B cell (primary cell): ENCODE measurements at regions not wholly inside any gene's neighbourhood (a gene's known extent, or its start where the extent isn't known, plus 50 kb on each side); places are given as distances from the start of the nearest gene placed in this dataset.

Source experiments
- ATAC-seq: fragments of 200-7000 bp; cut with Tn5 transposase; one replicate; pipeline ENCODE4 v1.10.0; 2021; ENCODE audit warnings: low read depth, mild to moderate bottlenecking, moderate number of reproducible peaks, moderate library complexity
- CTCF ChIA-PET: fragments of 350-600 bp; sonication (Branson Sonifier 250); formaldehyde crosslinking; loops from one replicate; lab custom pipeline; 2021; ENCODE audit warnings: antibody characterized with exemption, inconsistent platforms; lab: Charles Lee
- POLR2A ChIA-PET: fragments of 350-600 bp; sonication (Branson Sonifier 250); formaldehyde crosslinking; loops from one replicate; lab custom pipeline; 2021; ENCODE audit warnings: antibody characterized with exemption; lab: Charles Lee
- DNase-seq: peaks from one replicate; pipeline ENCODE4 v3.0.0; 2013
- H2AFZ ChIP-seq: 2 replicates; pipeline ENCODE4 v1.6.1; 2012; ENCODE audit warnings: mild to moderate bottlenecking, low read depth, low read length; ENCODE audit not compliant: insufficient read depth, poor library complexity, severe bottlenecking
- H3K27ac ChIP-seq, 2 donors: 1 replicate in 1 of 2; 2 replicates in 1 of 2; pipeline ENCODE4 v1.5.1; 2012 to 2013; ENCODE audit warnings: low read length in 2 of 2, mild to moderate bottlenecking in 2 of 2, moderate library complexity in 1 of 2
- H3K27me3 ChIP-seq, 4 experiments: fragments of 200-600 bp in 1 of 4; sonication (generic) in 1 of 4; replicated peaks in 1 of 4; 1 replicate in 2 of 4; 2 replicates in 2 of 4; pipeline versions ENCODE4 v1.6.1 to v1.7.0; 2013 to 2016; ENCODE audit warnings: low read length in 3 of 4, mild to moderate bottlenecking in 2 of 4, mixed read lengths in 1 of 4, moderate library complexity in 1 of 4; ENCODE audit not compliant: insufficient read depth in 4 of 4, control insufficient read depth in 3 of 4; ENCODE audit errors: control extremely low read depth in 1 of 4
- H3K36me3 ChIP-seq, 2 experiments: replicated peaks in 1 of 2; 1 replicate in 1 of 2; 2 replicates in 1 of 2; pipeline versions ENCODE4 v1.6.1 to v1.7.1; 2013; ENCODE audit warnings: low read length in 1 of 2; ENCODE audit not compliant: insufficient read depth in 2 of 2, control insufficient read depth in 1 of 2; ENCODE audit errors: control extremely low read depth in 1 of 2, extremely low read depth in 1 of 2
- H3K4me1 ChIP-seq, 2 donors: fragments of 200-600 bp in 1 of 2; sonication (generic) in 1 of 2; 1 replicate in 1 of 2; 2 replicates in 1 of 2; pipeline versions ENCODE4 v1.5.1 to v1.6.1; 2013 to 2017; ENCODE audit warnings: low read length in 2 of 2; ENCODE audit not compliant: control insufficient read depth in 2 of 2, insufficient read depth in 2 of 2
- H3K4me2 ChIP-seq: replicated peaks from 2 replicates; pipeline ENCODE3; 2012; ENCODE audit warnings: mild to moderate bottlenecking, low read depth, low read length; ENCODE audit not compliant: poor library complexity, severe bottlenecking
- H3K4me3 ChIP-seq, 5 experiments: fragments of 200-600 bp in 1 of 5; sonication (generic) in 1 of 5; 1 replicate in 3 of 5; 2 replicates in 2 of 5; pipeline versions ENCODE4 v1.5.1 to v1.7.0; 2011 to 2016; ENCODE audit warnings: low read length in 4 of 5, mild to moderate bottlenecking in 4 of 5, low read depth in 2 of 5, control low read depth in 1 of 5, moderate library complexity in 1 of 5; ENCODE audit not compliant: insufficient read depth in 1 of 5; ENCODE audit errors: control extremely low read depth in 1 of 5, extremely low read depth in 1 of 5
- H3K79me2 ChIP-seq: fragments of 200-600 bp; sonication (generic); one replicate; pipeline ENCODE4 v1.6.0; 2016; ENCODE audit warnings: low read length; ENCODE audit not compliant: control insufficient read depth, insufficient read depth
- H3K9ac ChIP-seq: fragments of 200-600 bp; sonication (generic); 2 replicates; pipeline ENCODE4 v1.6.1; 2017; ENCODE audit warnings: mild to moderate bottlenecking, low read length, moderate library complexity
- H3K9me3 ChIP-seq, 3 donors: one replicate each; pipeline versions ENCODE4 v1.6.1 to v1.7.1; 2013; ENCODE audit warnings: low read length in 2 of 3; ENCODE audit not compliant: control insufficient read depth in 2 of 3, insufficient read depth in 1 of 3; ENCODE audit errors: control extremely low read depth in 1 of 3
- H4K20me1 ChIP-seq: 2 replicates; pipeline ENCODE4 v1.6.0; 2012; ENCODE audit warnings: mild to moderate bottlenecking, low read length; ENCODE audit not compliant: insufficient read depth, control insufficient read depth, poor library complexity, severe bottlenecking
- H3K27ac Mint-ChIP-seq: one replicate; pipeline ENCODE4 v1.8.0; 2021; ENCODE audit warnings: mixed read lengths
- H3K27me3 Mint-ChIP-seq: one replicate; pipeline ENCODE4 v1.8.0; 2021; ENCODE audit warnings: mixed read lengths
- H3K4me1 Mint-ChIP-seq: one replicate; pipeline ENCODE4 v1.8.0; 2021; ENCODE audit warnings: mixed read lengths
- H3K4me3 Mint-ChIP-seq: one replicate; pipeline ENCODE4 v1.8.0; 2021; ENCODE audit warnings: mixed read lengths
- H3K9me3 Mint-ChIP-seq: one replicate; pipeline ENCODE4 v1.8.0; 2022; ENCODE audit warnings: mixed read lengths; ENCODE audit not compliant: insufficient read depth
- EZH2 ChIP-seq: IDR thresholded peaks from 2 replicates; pipeline ENCODE4 v1.6.1; 2012; ENCODE audit warnings: borderline replicate concordance, low read depth, mild to moderate bottlenecking, moderate library complexity, low read length; ENCODE audit not compliant: insufficient read depth, poor library complexity, severe bottlenecking
- WGBS: methylation state at CpG from one replicate; pipeline ENCODE4 v1.1.5; 2013; ENCODE audit warnings: missing lambda C conversion rate; ENCODE audit not compliant: insufficient coverage; 5-methylcytosine and 5-hydroxymethylcytosine counted together
- intact Hi-C: fragments of 100-400 bp; cut with micrococcal nuclease; formaldehyde crosslinking; loops from one replicate; pipeline ENCODE4 v1.10.0; 2022
- TF ChIP-seq, protein P1 (sequence below): fragments of 200-600 bp; IDR thresholded peaks from one replicate; pipeline ENCODE4 v1.8.0; 2022; ENCODE audit warnings: antibody characterized with exemption, mild to moderate bottlenecking

DNA sequence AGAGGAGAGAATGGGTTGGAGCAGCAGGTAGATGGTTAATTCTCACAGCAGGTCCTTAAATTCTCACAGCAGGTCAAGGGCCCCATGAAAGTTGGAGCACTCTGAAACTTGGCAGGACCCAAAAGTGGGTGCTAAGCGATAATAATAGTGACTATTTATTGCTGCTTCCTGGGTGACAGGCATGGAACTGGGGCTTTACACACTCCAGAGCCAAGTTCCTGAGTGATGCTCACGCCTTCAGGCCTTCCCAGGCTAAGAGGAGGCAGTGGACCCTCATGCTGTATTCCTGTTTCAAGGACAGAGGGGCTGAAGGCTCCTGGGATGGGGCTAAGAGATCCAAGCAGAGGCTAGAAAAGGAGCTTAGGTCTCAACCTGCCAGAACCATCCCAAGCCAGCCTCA, 180.9 kb upstream of the VASH1 start:
- intact Hi-C loops: no loop called here
- no peaks in the 10 kb centered on the region for H3K27me3 ChIP-seq
- no peak overlapping the region for H3K27ac ChIP-seq
- H3K4me3 Mint-ChIP-seq: no peak overlapping the region
- DNase-seq: no peak
- H3K4me2 ChIP-seq: no peak overlapping the region
- WGBS: 64% methylated on average over 2 of the region's 2 CpGs
- no peak for TF ChIP-seq EZH2
- TF ChIP-seq, protein P1, sequence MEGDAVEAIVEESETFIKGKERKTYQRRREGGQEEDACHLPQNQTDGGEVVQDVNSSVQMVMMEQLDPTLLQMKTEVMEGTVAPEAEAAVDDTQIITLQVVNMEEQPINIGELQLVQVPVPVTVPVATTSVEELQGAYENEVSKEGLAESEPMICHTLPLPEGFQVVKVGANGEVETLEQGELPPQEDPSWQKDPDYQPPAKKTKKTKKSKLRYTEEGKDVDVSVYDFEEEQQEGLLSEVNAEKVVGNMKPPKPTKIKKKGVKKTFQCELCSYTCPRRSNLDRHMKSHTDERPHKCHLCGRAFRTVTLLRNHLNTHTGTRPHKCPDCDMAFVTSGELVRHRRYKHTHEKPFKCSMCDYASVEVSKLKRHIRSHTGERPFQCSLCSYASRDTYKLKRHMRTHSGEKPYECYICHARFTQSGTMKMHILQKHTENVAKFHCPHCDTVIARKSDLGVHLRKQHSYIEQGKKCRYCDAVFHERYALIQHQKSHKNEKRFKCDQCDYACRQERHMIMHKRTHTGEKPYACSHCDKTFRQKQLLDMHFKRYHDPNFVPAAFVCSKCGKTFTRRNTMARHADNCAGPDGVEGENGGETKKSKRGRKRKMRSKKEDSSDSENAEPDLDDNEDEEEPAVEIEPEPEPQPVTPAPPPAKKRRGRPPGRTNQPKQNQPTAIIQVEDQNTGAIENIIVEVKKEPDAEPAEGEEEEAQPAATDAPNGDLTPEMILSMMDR: no peak
- no peaks in the 10 kb centered on the region for H3K4me1 ChIP-seq
- peaks cover 0 to 6% (median 0%) of the 10 kb centered on the region in 3 donors for H3K9me3 ChIP-seq
- ATAC-seq: no peak
- H3K27me3 Mint-ChIP-seq: peaks cover 13% of the 10 kb centered on the region
- H2AFZ ChIP-seq: no peak overlapping the region
- H3K27ac Mint-ChIP-seq: no peak overlapping the region
- H3K36me3 ChIP-seq: no peaks in the 10 kb centered on the region
- H3K4me1 Mint-ChIP-seq: no peaks in the 10 kb centered on the region
- ChIA-PET POLR2A (no interaction called here), CTCF (no interaction called here)
- H4K20me1 ChIP-seq: no peaks in the 10 kb centered on the region
- no peaks in the 10 kb centered on the region for H3K79me2 ChIP-seq
- peaks cover 3% of the 10 kb centered on the region for H3K9me3 Mint-ChIP-seq
- H3K9ac ChIP-seq: no peak overlapping the region
- no peak overlapping the region for H3K4me3 ChIP-seq

- POLR2A ChIA-PET: no interaction called here
- no peaks in the 10 kb centered on the region for H3K36me3 ChIP-seq
- intact Hi-C loops: no loop called here
- no peak for DNase-seq
- H3K27ac ChIP-seq: no peak overlapping the region
- no peaks in the 10 kb centered on the region for H3K27me3 ChIP-seq
- peaks cover 3% of the 10 kb centered on the region for H3K9me3 Mint-ChIP-seq
- no peak overlapping the region for H3K27ac Mint-ChIP-seq
- H3K4me3 Mint-ChIP-seq: no peak overlapping the region
- WGBS: no CpG with 5 or more reads among the region's 1 CpG
- TF ChIP-seq, protein P1: no peak
- no peak for TF ChIP-seq EZH2
- no peak for ATAC-seq
- H3K4me1 ChIP-seq: no peaks in the 10 kb centered on the region
- no peaks in the 10 kb centered on the region for H3K79me2 ChIP-seq
- H4K20me1 ChIP-seq: no peaks in the 10 kb centered on the region
- no peak overlapping the region for H2AFZ ChIP-seq
- no peak overlapping the region for H3K9ac ChIP-seq
- H3K9me3 ChIP-seq: peaks cover 0 to 6% (median 0%) of the 10 kb centered on the region in 3 donors
- no peak overlapping the region for H3K4me2 ChIP-seq
- H3K4me1 Mint-ChIP-seq: no peaks in the 10 kb centered on the region
- H3K27me3 Mint-ChIP-seq: peaks cover 17% of the 10 kb centered on the region
- CTCF ChIA-PET: no interaction called here
- no peak overlapping the region for H3K4me3 ChIP-seq
Observed at GRCh38 chr14:76580967-76581366, 180.3 kb upstream of the VASH1 start.
